ENCODE measurements at regions not wholly inside any gene's neighbourhood (a gene's known extent, or its start where the extent isn't known, plus 50 kb on each side); places are given as distances from the start of the nearest gene placed in this dataset.

- Histone ChIP-seq H3K27ac (ENCODE audit: low read depth, low read length) (no peak overlapping the region), H3K14ac (ENCODE audit: insufficient read length) (no peak overlapping the region), H3K4me2 (ENCODE audit: insufficient read depth in 1 of 2, low read depth in 2 of 2, low read length in 2 of 2) (no peak overlapping the region), H2BK20ac (ENCODE audit: low read length) (peak overlapping the region; percentile 49; the same call in 1 of the 2 replicates), H3K9ac (replicated peaks in 1 of 4; ENCODE audit: extremely low read depth in 1 of 4, low read depth in 3 of 4, low read length in 3 of 4) (no peak overlapping the region), H4K91ac (replicated peaks; ENCODE audit: insufficient read length, low read length) (no peak overlapping the region), H2BK15ac (ENCODE audit: low read length) (no peak overlapping the region), H2AK5ac (ENCODE audit: low read depth, low read length) (no peak overlapping the region), H3K4me3 (ENCODE audit: extremely low read depth in 1 of 4, insufficient read depth in 2 of 4, low read depth in 3 of 4, low read length in 4 of 4) (no peak overlapping the region), H3K36me3 (ENCODE audit: control insufficient read depth in 2 of 4, insufficient read depth in 4 of 4, low read length in 3 of 4) (no peaks in the 10 kb centered on the region), H3K79me2 (ENCODE audit: control insufficient read depth in 1 of 2, insufficient read depth in 2 of 2, low read length in 2 of 2) (no peaks in the 10 kb centered on the region), H3K79me1 (ENCODE audit: low read depth, low read length) (no peaks in the 10 kb centered on the region), H3K4ac (replicated peaks; ENCODE audit: insufficient read length, low read depth, low read length) (no peak overlapping the region), H4K5ac (ENCODE audit: insufficient read length, low read depth, low read length) (no peak overlapping the region), H2BK120ac (replicated peaks; ENCODE audit: low read depth, low read length) (no peak overlapping the region), H3K27me3 (replicated peaks in 1 of 4; ENCODE audit: control insufficient read depth in 3 of 4, extremely low read depth in 1 of 4, insufficient read depth in 3 of 4, low read length in 3 of 4) (peaks cover 0 to 3% (median 0%) of the 10 kb centered on the region in 4 experiments; a peak in 1 of 7 replicates), H4K8ac (ENCODE audit: extremely low read depth, insufficient read depth, low read length) (no peak overlapping the region), H3K4me1 (replicated peaks in 1 of 4; ENCODE audit: control insufficient read depth in 3 of 4, insufficient read depth in 4 of 4, low read length in 3 of 4) (peaks cover 3 to 18% (median 11%) of the 10 kb centered on the region in 4 experiments; a peak in 4 of 7 replicates), H4K20me1 (replicated peaks in 1 of 2; ENCODE audit: control insufficient read depth in 1 of 2, insufficient read depth in 2 of 2, low read length in 2 of 2) (no peaks in the 10 kb centered on the region), H3K56ac (replicated peaks; ENCODE audit: insufficient read length, low read depth, low read length) (no peak overlapping the region), H3K18ac (ENCODE audit: extremely low read depth, low read length) (no peak overlapping the region), H3K23me2 (ENCODE audit: low read depth, low read length) (no peaks in the 10 kb centered on the region), H2BK12ac (ENCODE audit: low read depth, low read length) (no peak overlapping the region), H2BK5ac (ENCODE audit: low read depth, low read length) (no peak overlapping the region), H3K23ac (ENCODE audit: insufficient read length) (no peak overlapping the region), H2AFZ (ENCODE audit: low read length) (no peak overlapping the region), H3K9me3 (ENCODE audit: insufficient read depth in 2 of 2, low read depth in 1 of 2, low read length in 1 of 2) (peaks cover 0 to 2% of the 10 kb centered on the region in 2 experiments; a peak in 1 of 4 replicates)
- no peak for TF ChIP-seq CEBPB (IDR thresholded peaks at IDR 0.05; ENCODE audit: low read depth, low read length)
- no peak for TF ChIP-seq GTF2F1 (IDR thresholded peaks at IDR 0.05; ENCODE audit: borderline replicate concordance, low read depth, low read length)
- no peak for TF ChIP-seq TCF12 (IDR thresholded peaks at IDR 0.05; ENCODE audit: low read depth, low read length)
- TF ChIP-seq CTBP2 (IDR thresholded peaks at IDR 0.05; ENCODE audit: borderline replicate concordance, insufficient read depth, insufficient read length, low read length): no peak
- no peak for TF ChIP-seq RFX5 (IDR thresholded peaks at IDR 0.05; ENCODE audit: borderline replicate concordance, low read depth, low read length)
- no peak for TF ChIP-seq SAP30 (IDR thresholded peaks at IDR 0.05; ENCODE audit: insufficient read depth, insufficient replicate concordance, low read length)
- no peak for TF ChIP-seq E2F6 (IDR thresholded peaks at IDR 0.05)
- no peak for TF ChIP-seq SIN3A (conservative IDR thresholded peaks at IDR 0.05 in 1 of 2, IDR thresholded peaks at IDR 0.05 in 1 of 2; ENCODE audit: low read depth in 1 of 2, low read length in 2 of 2)
- FAIRE-seq (no peak), DNase-seq (ENCODE audit: low read depth in 1 of 2, low spot score in 2 of 2) (no peak)
- WGBS, 2 experiments (ENCODE audit: extremely low coverage in 1 of 2, insufficient coverage in 1 of 2, insufficient read length in 1 of 2, insufficient replicate concordance in 2 of 2, low coverage in 1 of 2, low lambda C conversion rate in 2 of 2, missing lambda C conversion rate in 1 of 2): 89% methylated on average over 8 of the region's 8 CpGs; no CpG with 5 or more reads in 1 of the 2 experiments
- ChIA-PET CTCF (ENCODE audit: partially characterized antibody) (interaction anchor here (1.0 kb wide), 1 partner anchor 139 kb away, joined by 3 read pairs; no protein-coding TSS in a partner anchor), POLR2A (ENCODE audit: partially characterized antibody) (interaction anchor here (1.1 to 1.3 kb wide), 2 partner anchors 9 to 124 kb away, joined by 3 to 5 read pairs; no protein-coding TSS in a partner anchor)
Observed at GRCh38 chr1:203990118-203990517, 82.8 kb upstream of the SOX13 start.
